Right lobe of liver (tissue), 6 donors: ENCODE measurements at regions not wholly inside any gene's neighbourhood (a gene's known extent, or its start where the extent isn't known, plus 50 kb on each side); places are given as distances from the start of the nearest gene placed in this dataset.

ENCODE experiments used
- ATAC-seq, 4 donors: fragments of 200-7000 bp; cut with Tn5 transposase; one replicate each; pipeline ENCODE4 v1.9.1; 2020; ENCODE audit warnings: mild to moderate bottlenecking in 4 of 4, moderate library complexity in 4 of 4
- DNase-seq, 3 donors: peaks; one replicate each; pipeline ENCODE4 v3.0.0-alpha.2; 2020
- H3K27ac ChIP-seq, 3 donors: fragments of 200-600 bp; one replicate each; pipeline ENCODE4 v1.8.0; 2022
- H3K27me3 ChIP-seq, 2 donors: fragments of 200-600 bp; one replicate each; pipeline ENCODE4 v1.8.0; 2022
- H3K36me3 ChIP-seq, 4 donors: fragments of 200-600 bp; sonication (generic) in 1 of 4; one replicate each; pipeline versions ENCODE4 v1.5.1 to v1.8.0; 2017 to 2022; ENCODE audit warnings: control low read depth in 1 of 4
- H3K4me1 ChIP-seq, 4 donors: fragments of 200-600 bp; sonication (generic) in 1 of 4; one replicate each; pipeline versions ENCODE4 v1.5.1 to v1.8.0; 2017 to 2022; ENCODE audit warnings: control low read depth in 1 of 4
- H3K4me3 ChIP-seq, 3 donors: fragments of 200-600 bp; one replicate each; pipeline ENCODE4 v1.8.0; 2022
- H3K9me3 ChIP-seq, 4 donors: fragments of 200-600 bp; sonication (generic) in 1 of 4; one replicate each; pipeline versions ENCODE4 v1.5.1 to v1.8.0; 2017 to 2022; ENCODE audit warnings: control low read depth in 1 of 4
- CTCF ChIP-seq, 4 donors: fragments of 200-600 bp in 3 of 4; fragments of 450-650 bp in 1 of 4; IDR thresholded peaks; one replicate each; pipeline versions ENCODE4 v1.5.1 to v1.8.0; 2016 to 2022; ENCODE audit warnings: antibody characterized with exemption in 4 of 4, mild to moderate bottlenecking in 2 of 4
- POLR2A ChIP-seq: fragments of 450-650 bp; IDR thresholded peaks from one replicate; pipeline ENCODE4 v1.6.1; 2017; ENCODE audit warnings: antibody characterized with exemption, mild to moderate bottlenecking
- WGBS: methylation state at CpG from one replicate; pipeline ENCODE4 v1.1.6; 2018; ENCODE audit warnings: low coverage, low lambda C conversion rate; ENCODE audit not compliant: insufficient coverage; ENCODE audit errors: missing lambda C conversion rate; 5-methylcytosine and 5-hydroxymethylcytosine counted together
- intact Hi-C, 2 donors: fragments of 100-400 bp; cut with DNase I; formaldehyde crosslinking; loops; one replicate each; pipeline versions ENCODE4 v1.11.2 to v1.14.1; 2022
- donor health status: DM: no; HTN: yes; CAD: no.
- donor health status: DM: no; HTN: no; CAD: no.
- donor health status: DM: no; HTN: no; CAD: no.
- donor health status: DM: no; HTN: yes; CAD: no.
- donor health status: DM: no; HTN: yes; CAD: no.

GRCh38 chr18:78368726-78369125 lies 610.9 kb upstream of the SALL3 start:
- DNase-seq: peak in 1 of 3 donors; percentile 27
- no peak overlapping the region for H3K27ac ChIP-seq
- TF ChIP-seq POLR2A (no peak), CTCF (IDR thresholded peaks at IDR 0.05) (no peak)
- H3K4me3 ChIP-seq: no peak overlapping the region
- no peaks in the 10 kb centered on the region for H3K27me3 ChIP-seq
- WGBS: 76% methylated on average over 4 of the region's 10 CpGs
- intact Hi-C loops: no loop called here
- no peaks in the 10 kb centered on the region for H3K9me3 ChIP-seq
- H3K36me3 ChIP-seq: no peaks in the 10 kb centered on the region
- no peaks in the 10 kb centered on the region for H3K4me1 ChIP-seq
- ATAC-seq: no peak

- no peaks in the 10 kb centered on the region for H3K4me1 ChIP-seq
- no peaks in the 10 kb centered on the region for H3K9me3 ChIP-seq
- H3K36me3 ChIP-seq: no peaks in the 10 kb centered on the region
- 69% methylated on average over 5 of the region's 8 CpGs for WGBS
- no peak overlapping the region for H3K4me3 ChIP-seq
- TF ChIP-seq POLR2A (no peak), CTCF (IDR thresholded peaks at IDR 0.05) (no peak)
- intact Hi-C loops: no loop called here
- H3K27me3 ChIP-seq: no peaks in the 10 kb centered on the region
- H3K27ac ChIP-seq: no peak overlapping the region
- ATAC-seq: no peak
- peak in 1 of 3 donors; percentile 37 for DNase-seq
Measured at GRCh38 chr18:78376046-78376445, 603.6 kb upstream of the SALL3 start.

GRCh38 chr18:78378403-78378802 lies 601.2 kb upstream of the SALL3 start:
- TF ChIP-seq CTCF (IDR thresholded peaks at IDR 0.05) (no peak), POLR2A (no peak)
- Histone ChIP-seq H3K4me1 (no peaks in the 10 kb centered on the region), H3K36me3 (no peaks in the 10 kb centered on the region), H3K9me3 (no peaks in the 10 kb centered on the region), H3K4me3 (no peak overlapping the region), H3K27ac (no peak overlapping the region), H3K27me3 (no peaks in the 10 kb centered on the region)
- intact Hi-C loops: no loop called here
- DNase-seq: no peak
- no peak for ATAC-seq
- WGBS: 60% methylated on average over 7 of the region's 7 CpGs

- Histone ChIP-seq H3K9me3 (no peaks in the 10 kb centered on the region), H3K36me3 (no peaks in the 10 kb centered on the region), H3K27me3 (no peaks in the 10 kb centered on the region), H3K27ac (no peak overlapping the region), H3K4me1 (no peaks in the 10 kb centered on the region), H3K4me3 (no peak overlapping the region)
- TF ChIP-seq POLR2A (no peak), CTCF (IDR thresholded peaks at IDR 0.05) (no peak)
- 73% methylated on average over 3 of the region's 3 CpGs for WGBS
- ATAC-seq (no peak), DNase-seq (no peak)
- intact Hi-C loops: no loop called here
Measured at GRCh38 chr18:78378983-78379382, 600.6 kb upstream of the SALL3 start.
